ENCODE measurements at regions not wholly inside any gene's neighbourhood (a gene's known extent, or its start where the extent isn't known, plus 50 kb on each side); places are given as distances from the start of the nearest gene placed in this dataset.

DNA sequence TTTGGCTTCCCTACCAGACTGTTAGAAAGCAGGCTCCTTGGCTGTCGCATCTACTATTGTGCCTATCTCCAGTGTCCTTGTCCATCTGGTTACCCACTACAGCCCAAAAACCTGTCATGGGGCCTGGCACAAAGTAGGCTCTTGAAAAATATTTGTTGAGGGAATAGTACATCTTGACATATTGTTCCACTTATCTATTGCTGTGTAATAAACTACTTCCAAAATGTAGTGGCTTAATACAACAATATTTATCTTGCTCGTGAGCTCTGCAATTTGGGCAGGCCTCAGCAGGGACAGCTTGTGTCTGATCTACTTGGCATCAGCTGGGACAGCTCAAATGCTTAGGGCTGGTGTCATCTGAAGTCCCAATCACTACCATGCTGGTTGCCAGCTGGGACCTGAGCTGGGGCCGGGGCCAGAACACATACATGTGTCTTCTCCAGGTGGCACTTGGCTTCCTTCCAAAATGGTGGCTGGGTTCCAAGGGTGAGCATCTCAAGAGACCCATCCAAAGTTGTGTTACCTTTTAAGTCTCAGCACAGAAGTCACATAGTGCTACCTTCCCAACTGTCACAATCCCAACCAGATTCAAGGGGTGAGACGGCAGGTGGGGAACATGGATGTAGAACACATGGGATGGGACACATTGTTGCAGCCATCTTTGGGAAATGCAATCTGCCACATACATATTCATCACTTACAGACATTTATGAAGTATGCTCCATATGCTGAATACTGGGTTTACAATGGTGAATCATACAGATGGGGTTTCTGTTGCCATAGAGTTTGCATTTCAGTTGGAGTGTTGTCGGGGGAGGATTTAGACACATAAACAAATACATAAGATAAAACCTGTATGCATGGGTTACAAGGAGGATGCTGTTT lies 134.2 kb downstream of the FOXI3 start:
- Histone ChIP-seq H3K4me3 (no peak overlapping the region), H3K9me3 (peaks cover 0 to 8% (median 0%) of the 10 kb centered on the region in 3 donors), H3K36me3 (no peaks in the 10 kb centered on the region), H3K4me1 (no peaks in the 10 kb centered on the region), H3K27me3 (no peaks in the 10 kb centered on the region), H3K27ac (no peak overlapping the region)
- ATAC-seq, result no peak
- 86 to 90% methylated on average over 1 to 2 of the region's 5 CpGs for WGBS, 2 donors (ENCODE audit: low coverage in 1 of 2)
- TF ChIP-seq POLR2A (IDR thresholded peaks at IDR 0.05) (no peak), POLR2AphosphoS5 (IDR thresholded peaks at IDR 0.05) (no peak), EP300 (IDR thresholded peaks at IDR 0.05) (no peak)
- TF ChIP-seq, protein P1, sequence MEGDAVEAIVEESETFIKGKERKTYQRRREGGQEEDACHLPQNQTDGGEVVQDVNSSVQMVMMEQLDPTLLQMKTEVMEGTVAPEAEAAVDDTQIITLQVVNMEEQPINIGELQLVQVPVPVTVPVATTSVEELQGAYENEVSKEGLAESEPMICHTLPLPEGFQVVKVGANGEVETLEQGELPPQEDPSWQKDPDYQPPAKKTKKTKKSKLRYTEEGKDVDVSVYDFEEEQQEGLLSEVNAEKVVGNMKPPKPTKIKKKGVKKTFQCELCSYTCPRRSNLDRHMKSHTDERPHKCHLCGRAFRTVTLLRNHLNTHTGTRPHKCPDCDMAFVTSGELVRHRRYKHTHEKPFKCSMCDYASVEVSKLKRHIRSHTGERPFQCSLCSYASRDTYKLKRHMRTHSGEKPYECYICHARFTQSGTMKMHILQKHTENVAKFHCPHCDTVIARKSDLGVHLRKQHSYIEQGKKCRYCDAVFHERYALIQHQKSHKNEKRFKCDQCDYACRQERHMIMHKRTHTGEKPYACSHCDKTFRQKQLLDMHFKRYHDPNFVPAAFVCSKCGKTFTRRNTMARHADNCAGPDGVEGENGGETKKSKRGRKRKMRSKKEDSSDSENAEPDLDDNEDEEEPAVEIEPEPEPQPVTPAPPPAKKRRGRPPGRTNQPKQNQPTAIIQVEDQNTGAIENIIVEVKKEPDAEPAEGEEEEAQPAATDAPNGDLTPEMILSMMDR (IDR thresholded peaks at IDR 0.05), result no peak

DNA sequence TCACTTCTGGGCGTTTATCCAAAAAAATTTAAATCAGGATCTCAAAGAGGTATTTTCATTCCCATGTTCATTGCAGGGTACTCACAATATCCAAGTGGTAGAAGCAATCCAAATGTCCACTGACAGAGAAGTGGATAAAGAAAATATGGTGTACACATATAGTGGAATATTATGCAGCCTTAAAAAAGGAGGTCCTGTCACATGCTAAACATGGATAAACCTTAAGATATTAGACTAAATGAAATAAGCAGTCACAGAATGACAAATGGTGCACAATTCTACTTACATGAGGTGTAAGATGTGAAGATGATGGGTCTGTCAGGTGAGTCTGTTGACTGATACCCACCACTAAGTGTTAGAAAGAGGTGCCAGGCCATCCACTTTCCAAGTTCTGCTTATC lies 140.6 kb downstream of the THNSL2 start:
- peaks cover 0 to 31% (median 0%) of the 10 kb centered on the region in 3 donors for H3K9me3 ChIP-seq
- no peak for TF ChIP-seq POLR2A (IDR thresholded peaks at IDR 0.05)
- no peak for TF ChIP-seq POLR2AphosphoS5 (IDR thresholded peaks at IDR 0.05)
- TF ChIP-seq, protein P1 (IDR thresholded peaks at IDR 0.05), result no peak
- TF ChIP-seq EP300 (IDR thresholded peaks at IDR 0.05), result no peak
- no peak overlapping the region for H3K27ac ChIP-seq
- no peaks in the 10 kb centered on the region for H3K36me3 ChIP-seq
- ATAC-seq, result no peak
- H3K4me3 ChIP-seq, result no peak overlapping the region
- no peaks in the 10 kb centered on the region for H3K27me3 ChIP-seq
- no peaks in the 10 kb centered on the region for H3K4me1 ChIP-seq
- 57 to 91% methylated on average over 1 of the region's 1 CpG for WGBS, 2 donors (ENCODE audit: low coverage in 1 of 2)

DNA sequence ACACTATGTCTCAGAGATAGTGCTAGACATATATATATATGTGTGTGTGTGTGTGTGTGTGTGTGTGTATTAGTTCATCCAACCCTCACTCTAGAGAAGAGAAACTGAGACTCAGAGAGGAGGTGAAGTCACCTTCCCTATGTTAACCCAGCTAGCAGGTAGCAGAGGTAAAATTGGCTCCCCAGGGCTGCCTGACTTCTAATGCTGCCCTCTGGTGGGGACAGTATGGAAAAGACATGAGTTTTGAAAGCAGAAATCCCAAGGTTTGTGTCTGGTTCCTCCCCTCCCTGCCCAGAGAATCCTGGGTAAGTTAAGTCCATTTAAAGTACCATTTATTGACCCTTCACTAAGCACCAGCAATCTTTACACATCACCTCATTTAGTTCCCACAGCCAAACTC lies 137.7 kb downstream of the THNSL2 start:
- no peaks in the 10 kb centered on the region for H3K36me3 ChIP-seq
- no peaks in the 10 kb centered on the region for H3K27me3 ChIP-seq
- H3K27ac ChIP-seq, result no peak overlapping the region
- no peaks in the 10 kb centered on the region for H3K4me1 ChIP-seq
- ATAC-seq, result no peak
- no peak for TF ChIP-seq POLR2AphosphoS5 (IDR thresholded peaks at IDR 0.05)
- no peak for TF ChIP-seq POLR2A (IDR thresholded peaks at IDR 0.05)
- TF ChIP-seq EP300 (IDR thresholded peaks at IDR 0.05), result no peak
- TF ChIP-seq, protein P1 (IDR thresholded peaks at IDR 0.05), result no peak
- H3K9me3 ChIP-seq, result peaks cover 0 to 35% (median 0%) of the 10 kb centered on the region in 3 donors
- no peak overlapping the region for H3K4me3 ChIP-seq

DNA sequence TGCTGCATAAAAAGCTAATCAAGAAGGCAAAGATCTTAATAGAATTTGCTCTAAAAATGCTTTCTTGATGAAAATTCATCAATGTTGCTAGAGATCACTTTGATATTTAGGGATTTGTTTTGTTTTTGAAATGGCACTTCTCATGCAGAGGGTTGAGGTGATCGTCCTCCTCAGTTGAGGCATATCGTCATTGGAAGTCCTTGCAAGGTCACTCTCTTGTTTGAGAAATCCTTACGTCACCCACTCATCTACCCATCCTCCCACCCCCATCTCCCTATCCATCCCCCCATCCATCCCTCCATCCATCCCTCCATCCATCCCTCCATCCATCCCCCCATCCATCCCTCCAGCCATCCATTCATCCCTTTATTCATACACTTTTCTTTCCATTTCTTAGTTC lies 133.7 kb downstream of the THNSL2 start:
- Histone ChIP-seq H3K4me3 (no peak overlapping the region), H3K9me3 (peaks cover 0 to 20% (median 0%) of the 10 kb centered on the region in 3 donors), H3K27ac (no peak overlapping the region), H3K27me3 (no peaks in the 10 kb centered on the region), H3K36me3 (no peaks in the 10 kb centered on the region), H3K4me1 (no peaks in the 10 kb centered on the region)
- no peak for ATAC-seq
- 83 to 88% methylated on average over 3 of the region's 3 CpGs for whole genome bisulfite sequencing, 2 donors (ENCODE audit: low coverage in 1 of 2)
- TF ChIP-seq POLR2AphosphoS5 (IDR thresholded peaks at IDR 0.05) (no peak), EP300 (IDR thresholded peaks at IDR 0.05) (no peak), POLR2A (IDR thresholded peaks at IDR 0.05) (no peak)
- TF ChIP-seq, protein P1 (IDR thresholded peaks at IDR 0.05), result no peak

DNA sequence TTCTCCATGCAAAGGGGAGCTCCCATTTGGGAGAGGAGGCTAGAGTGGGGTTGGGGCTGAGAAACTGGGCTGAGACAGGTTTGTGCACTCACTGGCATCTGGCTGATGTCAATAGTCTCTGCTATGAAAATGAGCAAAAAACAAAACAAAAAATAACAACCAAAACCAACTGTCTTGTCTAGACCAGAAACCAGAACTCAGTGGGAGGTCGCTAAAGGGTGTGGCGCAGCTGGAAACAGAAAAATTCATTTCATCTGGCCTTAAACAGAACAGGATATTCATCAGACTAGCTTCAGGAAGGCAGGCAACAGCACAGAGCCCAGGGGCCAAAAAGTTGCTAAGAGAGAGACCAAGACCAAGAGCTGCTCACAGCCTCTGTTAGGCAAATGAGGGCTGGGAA lies 126.1 kb downstream of the THNSL2 start:
- Histone ChIP-seq H3K4me3 (no peak overlapping the region), H3K27me3 (no peaks in the 10 kb centered on the region), H3K4me1 (no peaks in the 10 kb centered on the region), H3K27ac (no peak overlapping the region), H3K36me3 (no peaks in the 10 kb centered on the region), H3K9me3 (peaks cover 0 to 12% (median 0%) of the 10 kb centered on the region in 3 donors)
- TF ChIP-seq, protein P1 (IDR thresholded peaks at IDR 0.05), result no peak
- ATAC-seq, result no peak
- 93% methylated on average over 2 of the region's 2 CpGs; no CpG with 5 or more reads in 1 of the 2 donors for WGBS, 2 donors (ENCODE audit: low coverage in 1 of 2)

Measured in gastroesophageal sphincter (tissue), 4 donors.